ENCODE measurements at regions not wholly inside any gene's neighbourhood (a gene's known extent, or its start where the extent isn't known, plus 50 kb on each side); places are given as distances from the start of the nearest gene placed in this dataset.
"Not testable (repeated sequence)": the region's sequence is repeated elsewhere in the genome, so short reads cannot be mapped to it uniquely, and the experiment has no call there.

DNA sequence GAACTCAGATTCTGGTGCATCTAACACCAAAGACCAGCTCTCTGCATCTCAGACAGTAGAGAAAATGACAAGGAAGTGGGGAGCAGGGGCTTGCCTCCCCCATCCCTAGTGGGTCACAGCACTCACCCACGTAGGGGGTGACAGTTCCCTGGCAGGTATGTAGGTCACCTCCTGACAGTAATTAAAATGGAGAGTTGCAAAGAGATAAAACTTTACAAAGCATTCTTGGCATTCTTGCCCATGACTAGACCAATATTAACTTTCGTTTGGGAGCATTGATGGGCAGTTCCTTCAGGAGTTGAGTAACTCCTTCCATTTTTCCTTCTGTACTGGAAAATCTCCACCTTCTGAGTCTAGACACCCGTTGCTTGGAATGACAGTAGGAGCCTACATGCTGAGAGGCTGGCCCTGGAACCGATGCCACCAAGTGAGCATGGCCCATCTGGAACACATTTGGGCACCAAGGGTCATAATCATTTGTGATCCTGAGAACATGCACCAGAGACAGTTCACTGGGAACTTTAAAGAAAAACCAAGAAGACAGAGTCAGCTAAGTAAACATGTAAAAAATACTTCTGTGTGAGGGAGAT lies 81.5 kb upstream of the MSX2 start:
- Histone ChIP-seq H3K4me1 (no peaks in the 10 kb centered on the region), H3K36me3 (no peaks in the 10 kb centered on the region), H3K27ac (no peak overlapping the region), H3K9me3 (peaks cover 0 to 18% (median 0%) of the 10 kb centered on the region in 3 donors), H3K27me3 (peaks cover 2% of the 10 kb centered on the region), H3K4me3 (no peak overlapping the region)
- WGBS, 2 donors (ENCODE audit: low coverage in 1 of 2): 38 to 73% methylated on average over 1 to 2 of the region's 4 CpGs
- TF ChIP-seq, protein P1, sequence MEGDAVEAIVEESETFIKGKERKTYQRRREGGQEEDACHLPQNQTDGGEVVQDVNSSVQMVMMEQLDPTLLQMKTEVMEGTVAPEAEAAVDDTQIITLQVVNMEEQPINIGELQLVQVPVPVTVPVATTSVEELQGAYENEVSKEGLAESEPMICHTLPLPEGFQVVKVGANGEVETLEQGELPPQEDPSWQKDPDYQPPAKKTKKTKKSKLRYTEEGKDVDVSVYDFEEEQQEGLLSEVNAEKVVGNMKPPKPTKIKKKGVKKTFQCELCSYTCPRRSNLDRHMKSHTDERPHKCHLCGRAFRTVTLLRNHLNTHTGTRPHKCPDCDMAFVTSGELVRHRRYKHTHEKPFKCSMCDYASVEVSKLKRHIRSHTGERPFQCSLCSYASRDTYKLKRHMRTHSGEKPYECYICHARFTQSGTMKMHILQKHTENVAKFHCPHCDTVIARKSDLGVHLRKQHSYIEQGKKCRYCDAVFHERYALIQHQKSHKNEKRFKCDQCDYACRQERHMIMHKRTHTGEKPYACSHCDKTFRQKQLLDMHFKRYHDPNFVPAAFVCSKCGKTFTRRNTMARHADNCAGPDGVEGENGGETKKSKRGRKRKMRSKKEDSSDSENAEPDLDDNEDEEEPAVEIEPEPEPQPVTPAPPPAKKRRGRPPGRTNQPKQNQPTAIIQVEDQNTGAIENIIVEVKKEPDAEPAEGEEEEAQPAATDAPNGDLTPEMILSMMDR (IDR thresholded peaks at IDR 0.05): no peak
- no peak for TF ChIP-seq EP300 (IDR thresholded peaks at IDR 0.05)
- TF ChIP-seq POLR2AphosphoS5 (IDR thresholded peaks at IDR 0.05): no peak
- TF ChIP-seq POLR2A (IDR thresholded peaks at IDR 0.05): no peak
- no peak for ATAC-seq

DNA sequence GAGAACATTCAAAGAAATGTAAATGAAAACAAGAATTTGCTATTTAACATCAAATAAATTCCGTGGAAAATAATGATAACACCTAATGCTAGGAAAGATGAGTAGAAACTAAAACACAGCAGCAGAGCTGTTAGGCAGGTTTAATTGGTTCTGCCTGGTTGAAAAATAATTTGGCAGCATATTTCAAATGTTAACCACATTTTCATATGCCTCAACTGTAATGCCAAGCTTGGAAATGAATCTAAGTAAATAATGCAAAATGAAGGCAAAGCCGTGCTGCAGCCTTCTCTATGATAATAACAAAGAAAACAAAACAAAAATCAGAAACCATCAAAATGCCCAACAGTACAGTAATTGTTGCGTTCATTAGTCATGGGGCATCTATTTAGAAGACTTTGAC lies 79.9 kb upstream of the MSX2 start:
- no peaks in the 10 kb centered on the region for H3K36me3 ChIP-seq
- no peak for ATAC-seq
- peaks cover 0 to 18% (median 0%) of the 10 kb centered on the region in 3 donors for H3K9me3 ChIP-seq
- H3K27me3 ChIP-seq: peaks cover 2% of the 10 kb centered on the region
- TF ChIP-seq POLR2AphosphoS5 (IDR thresholded peaks at IDR 0.05) (no peak), POLR2A (IDR thresholded peaks at IDR 0.05) (no peak), EP300 (IDR thresholded peaks at IDR 0.05) (no peak)
- TF ChIP-seq, protein P1 (IDR thresholded peaks at IDR 0.05): no peak
- 69 to 75% methylated on average over 1 to 3 of the region's 3 CpGs for WGBS, 2 donors (ENCODE audit: low coverage in 1 of 2)
- H3K27ac ChIP-seq: no peak overlapping the region
- no peaks in the 10 kb centered on the region for H3K4me1 ChIP-seq
- H3K4me3 ChIP-seq: no peak overlapping the region

DNA sequence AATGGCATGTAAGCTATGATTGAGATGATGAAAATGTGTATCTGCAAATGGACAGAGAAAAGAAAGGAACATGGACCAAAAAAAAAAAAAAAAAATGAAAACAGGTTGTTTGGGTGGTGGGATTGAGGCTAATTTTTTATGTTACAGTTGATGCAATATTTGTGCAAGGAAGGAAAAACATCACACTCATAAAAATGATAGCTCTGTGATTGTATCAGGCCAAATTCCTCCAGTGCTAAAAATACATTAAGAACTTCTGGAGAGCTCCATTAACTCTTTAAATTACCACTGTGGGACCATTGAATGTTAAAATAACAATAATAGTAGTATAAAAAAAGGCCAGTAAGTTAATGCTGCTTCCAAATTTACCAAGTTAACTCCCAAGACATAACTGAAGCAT lies 79.5 kb upstream of the MSX2 start:
- no peaks in the 10 kb centered on the region for H3K36me3 ChIP-seq
- no peak for ATAC-seq
- peaks cover 2% of the 10 kb centered on the region for H3K27me3 ChIP-seq
- H3K4me1 ChIP-seq: no peaks in the 10 kb centered on the region
- peaks cover 0 to 18% (median 0%) of the 10 kb centered on the region in 3 donors for H3K9me3 ChIP-seq
- TF ChIP-seq POLR2A (IDR thresholded peaks at IDR 0.05) (no peak), POLR2AphosphoS5 (IDR thresholded peaks at IDR 0.05) (no peak), EP300 (IDR thresholded peaks at IDR 0.05) (no peak)
- TF ChIP-seq, protein P1 (IDR thresholded peaks at IDR 0.05): no peak
- no peak overlapping the region for H3K4me3 ChIP-seq
- H3K27ac ChIP-seq: no peak overlapping the region

DNA sequence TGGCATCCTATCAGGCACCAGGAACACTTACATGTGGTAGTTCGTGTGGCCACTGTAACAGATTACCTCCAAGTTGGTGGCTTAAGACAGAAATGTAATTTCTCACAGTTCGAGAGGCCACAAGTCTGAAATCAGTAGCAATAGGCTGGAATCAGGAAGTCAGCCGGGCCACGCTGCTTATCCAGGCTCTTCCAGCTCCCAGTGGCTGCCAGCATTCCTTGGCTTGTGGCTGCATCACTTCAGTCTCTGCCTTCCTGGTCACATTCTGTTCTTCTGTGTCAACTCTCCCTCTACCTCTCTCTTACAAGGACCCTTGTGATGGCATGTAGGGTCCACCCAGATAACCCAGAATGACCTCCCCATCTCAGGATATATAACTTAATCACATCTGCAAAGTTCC lies 78.7 kb upstream of the MSX2 start:
- no peak overlapping the region for H3K27ac ChIP-seq
- TF ChIP-seq EP300 (IDR thresholded peaks at IDR 0.05) (no peak), POLR2A (IDR thresholded peaks at IDR 0.05) (no peak), POLR2AphosphoS5 (IDR thresholded peaks at IDR 0.05) (no peak)
- TF ChIP-seq, protein P1 (IDR thresholded peaks at IDR 0.05): no peak
- no peaks in the 10 kb centered on the region for H3K36me3 ChIP-seq
- no peak for ATAC-seq
- no peak overlapping the region for H3K4me3 ChIP-seq
- peaks cover 2% of the 10 kb centered on the region for H3K27me3 ChIP-seq
- H3K9me3 ChIP-seq: peaks cover 0 to 18% (median 0%) of the 10 kb centered on the region in 3 donors
- WGBS, 2 donors (ENCODE audit: low coverage in 1 of 2): 60 to 100% methylated on average over 1 to 2 of the region's 4 CpGs
- no peaks in the 10 kb centered on the region for H3K4me1 ChIP-seq

DNA sequence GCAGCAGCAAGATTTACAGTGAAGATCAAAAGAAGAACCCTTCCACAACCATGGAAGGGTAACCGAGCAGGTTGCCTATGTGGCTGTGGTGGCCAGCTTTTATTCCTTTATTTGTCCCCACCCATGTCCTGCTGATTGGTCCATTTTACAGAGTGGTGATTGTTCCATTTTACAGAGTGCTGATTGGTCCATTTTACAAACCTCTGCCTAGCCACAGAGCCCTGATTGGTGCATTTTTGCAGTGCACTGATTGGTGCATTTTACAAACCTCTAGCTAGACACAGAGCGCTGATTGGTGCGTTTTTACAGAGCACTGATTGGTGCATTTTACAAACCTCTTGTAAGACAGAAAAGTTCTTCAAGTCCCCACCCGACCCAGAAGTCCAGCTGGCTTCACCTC lies 75.8 kb upstream of the MSX2 start:
- not testable (repeated sequence) for H3K27ac ChIP-seq, ATAC-seq, H3K4me3 ChIP-seq, H3K4me1 ChIP-seq, H3K36me3 ChIP-seq
- peaks cover 0 to 18% (median 0%) of the 10 kb centered on the region in 3 donors for H3K9me3 ChIP-seq
- 88 to 93% methylated on average over 1 to 3 of the region's 4 CpGs for WGBS, 2 donors (ENCODE audit: low coverage in 1 of 2)
- peaks cover 16% of the 10 kb centered on the region for H3K27me3 ChIP-seq

All from gastroesophageal sphincter (tissue), 4 donors.